Neural cell (in vitro differentiated cells): ENCODE measurements at regions not wholly inside any gene's neighbourhood (a gene's known extent, or its start where the extent isn't known, plus 50 kb on each side); places are given as distances from the start of the nearest gene placed in this dataset.

Experiments
- H2AFZ ChIP-seq: fragments of 200-600, 300-800 bp; sonication (generic), shearing (Covaris generic); 2 replicates; pipeline ENCODE4 v1.6.0; 2014; ENCODE audit warnings: low read depth, mild to moderate bottlenecking, antibody characterized with exemption, low read length, moderate library complexity
- H3F3A ChIP-seq: fragments of 200-600 bp; shearing (Covaris generic); 2 replicates; pipeline ENCODE4 v1.6.1; 2016; ENCODE audit warnings: mild to moderate bottlenecking, moderate library complexity, mixed read lengths, antibody characterized with exemption, low read length; ENCODE audit not compliant: insufficient read depth, poor library complexity, severe bottlenecking
- H3K27ac ChIP-seq: fragments of 200-600, 300-800 bp; sonication (generic), shearing (Covaris generic); 2 replicates; pipeline ENCODE4 v1.5.1; 2014; ENCODE audit warnings: mild to moderate bottlenecking, low read length, moderate library complexity
- H3K27me3 ChIP-seq: fragments of 300-800, 200-600 bp; sonication (generic), shearing (Covaris generic); 2 replicates; pipeline ENCODE4 v1.6.0; 2014; ENCODE audit warnings: mild to moderate bottlenecking, low read depth, low read length, moderate library complexity; ENCODE audit not compliant: insufficient read depth
- H3K36me3 ChIP-seq: fragments of 300-800, 200-600 bp; sonication (generic), shearing (Covaris generic); 2 replicates; pipeline ENCODE4 v1.5.1; 2014; ENCODE audit warnings: mild to moderate bottlenecking, antibody characterized with exemption, low read length, moderate library complexity; ENCODE audit not compliant: insufficient read depth
- H3K4me2 ChIP-seq: fragments of 300-800, 200-600 bp; sonication (generic), shearing (Covaris generic); 2 replicates; pipeline ENCODE4 v1.6.0; 2014; ENCODE audit warnings: mild to moderate bottlenecking, low read length
- H3K4me3 ChIP-seq: fragments of 300-800, 200-600 bp; sonication (generic), shearing (Covaris generic); 2 replicates; pipeline ENCODE4 v1.5.1; 2014; ENCODE audit warnings: mild to moderate bottlenecking, low read length, moderate library complexity
- H3K79me2 ChIP-seq: fragments of 200-600 bp; shearing (Covaris generic); replicated peaks from 2 replicates; pipeline ENCODE4 v1.6.0; 2014; ENCODE audit warnings: mild to moderate bottlenecking, low read length, moderate library complexity; ENCODE audit not compliant: insufficient read depth
- H3K9ac ChIP-seq: fragments of 300-800, 200-600 bp; sonication (generic), shearing (Covaris generic); 2 replicates; pipeline ENCODE4 v1.6.1; 2016; ENCODE audit warnings: mild to moderate bottlenecking, low read length, mixed read lengths
- H3K9me2 ChIP-seq: fragments of 200-600 bp; shearing (Covaris generic); 2 replicates; pipeline ENCODE4 v1.6.1; 2016; ENCODE audit warnings: mild to moderate bottlenecking, low read length, mixed read lengths; ENCODE audit not compliant: insufficient read depth
- H3K9me3 ChIP-seq: fragments of 200-600, 300-800 bp; sonication (generic), shearing (Covaris generic); 2 replicates; pipeline ENCODE4 v1.6.1; 2016; ENCODE audit warnings: mild to moderate bottlenecking, mixed run types, low read length, moderate library complexity, mixed read lengths
- H4K20me1 ChIP-seq: fragments of 200-600 bp; shearing (Covaris generic); 2 replicates; pipeline ENCODE4 v1.6.1; 2016; ENCODE audit warnings: mild to moderate bottlenecking, mixed run types; ENCODE audit not compliant: insufficient read depth
- CTCF ChIP-seq: fragments of 450-650 bp; IDR thresholded peaks from 2 replicates; pipeline ENCODE4 v1.5.1; 2014; ENCODE audit warnings: antibody characterized with exemption, mild to moderate bottlenecking, moderate library complexity; ENCODE audit not compliant: poor library complexity, severe bottlenecking
- EP300 ChIP-seq: fragments of 450-650 bp; conservative IDR thresholded peaks from 2 replicates; pipeline ENCODE4 v1.6.1; 2014; ENCODE audit warnings: antibody characterized with exemption, mild to moderate bottlenecking, moderate library complexity; ENCODE audit not compliant: poor library complexity, severe bottlenecking
- EZH2 ChIP-seq: fragments of 200-600, 300-800 bp; shearing (Covaris generic), sonication (generic); IDR thresholded peaks from 2 replicates; pipeline ENCODE4 v1.6.1; 2014; ENCODE audit warnings: antibody characterized with exemption, low read length, borderline replicate concordance, mild to moderate bottlenecking; ENCODE audit not compliant: insufficient read depth, poor library complexity, severe bottlenecking
- MXI1 ChIP-seq: fragments of 450-650 bp; conservative IDR thresholded peaks from 2 replicates; pipeline ENCODE4 v1.6.1; 2014; ENCODE audit warnings: antibody characterized with exemption, mild to moderate bottlenecking; ENCODE audit not compliant: poor library complexity, severe bottlenecking
- POLR2AphosphoS5 ChIP-seq: IDR thresholded peaks from 2 replicates; pipeline ENCODE4 v1.6.1; 2012
- RAD21 ChIP-seq: fragments of 450-650 bp; conservative IDR thresholded peaks from 2 replicates; pipeline ENCODE4 v1.6.1; 2014; ENCODE audit warnings: antibody characterized with exemption, mild to moderate bottlenecking, moderate library complexity
- REST ChIP-seq: IDR thresholded peaks from 2 replicates; pipeline ENCODE4 v1.6.1; 2012; ENCODE audit warnings: borderline replicate concordance
- SMC3 ChIP-seq: fragments of 450-650 bp; conservative IDR thresholded peaks from 2 replicates; pipeline ENCODE4 v1.6.1; 2014; ENCODE audit warnings: antibody characterized with exemption, mild to moderate bottlenecking, moderate library complexity; ENCODE audit not compliant: poor library complexity
- TAF1 ChIP-seq: IDR thresholded peaks from 2 replicates; pipeline ENCODE4 v1.6.1; 2012; ENCODE audit warnings: low read depth

- Histone ChIP-seq H3K4me2 (no peak overlapping the region), H4K20me1 (no peaks in the 10 kb centered on the region), H3K4me3 (no peak overlapping the region), H3K36me3 (no peaks in the 10 kb centered on the region), H3K9ac (no peak overlapping the region), H3K9me2 (no peaks in the 10 kb centered on the region), H2AFZ (no peak overlapping the region), H3K9me3 (no peaks in the 10 kb centered on the region), H3F3A (no peaks in the 10 kb centered on the region), H3K27ac (no peak overlapping the region), H3K79me2 (no peaks in the 10 kb centered on the region), H3K27me3 (no peaks in the 10 kb centered on the region)
- no peak for TF ChIP-seq SMC3
- TF ChIP-seq RAD21: no peak
- no peak for TF ChIP-seq TAF1
- no peak for TF ChIP-seq EP300
- no peak for TF ChIP-seq MXI1
- TF ChIP-seq REST: no peak
- TF ChIP-seq POLR2AphosphoS5: no peak
- no peak for TF ChIP-seq CTCF
- no peak for TF ChIP-seq EZH2
Observed at GRCh38 chr2:10190255-10190654, 67.7 kb downstream of the RRM2 start.

- Histone ChIP-seq H2AFZ (no peak overlapping the region), H3K36me3 (no peaks in the 10 kb centered on the region), H4K20me1 (no peaks in the 10 kb centered on the region), H3K4me2 (no peak overlapping the region), H3F3A (no peaks in the 10 kb centered on the region), H3K79me2 (no peaks in the 10 kb centered on the region), H3K9me2 (no peaks in the 10 kb centered on the region), H3K4me3 (no peak overlapping the region), H3K9ac (no peak overlapping the region), H3K9me3 (no peaks in the 10 kb centered on the region), H3K27ac (no peak overlapping the region), H3K27me3 (no peaks in the 10 kb centered on the region)
- TF ChIP-seq EZH2: no peak
Observed at GRCh38 chr2:10190737-10191532, 68.4 kb downstream of the RRM2 start.
